Fibroblast of pulmonary artery (primary cell): ENCODE measurements at regions not wholly inside any gene's neighbourhood (a gene's known extent, or its start where the extent isn't known, plus 50 kb on each side); places are given as distances from the start of the nearest gene placed in this dataset.

Experiments
- DNase-seq: peaks from one replicate; pipeline ENCODE4 v3.0.0-alpha.2; 2010; ENCODE audit warnings: low read depth
- H3K4me3 ChIP-seq: replicated peaks from 2 replicates; pipeline ENCODE4 v1.5.1; 2011; ENCODE audit warnings: low read depth, mild to moderate bottlenecking, control low read depth, low read length, moderate library complexity
- CTCF ChIP-seq: IDR thresholded peaks from 2 replicates; pipeline ENCODE4 v1.5.1; 2011; ENCODE audit warnings: mild to moderate bottlenecking, control low read depth, low read length, inconsistent platforms; ENCODE audit errors: missing control alignments

GRCh38 chr2:60051991-60052390 is 501.5 kb downstream of the BCL11A start:
- no peak overlapping the region for H3K4me3 ChIP-seq
- DNase-seq: no peak
- TF ChIP-seq CTCF: no peak

- H3K4me3 ChIP-seq: no peak overlapping the region
- DNase-seq: no peak
- no peak for TF ChIP-seq CTCF
Measured at GRCh38 chr2:60047944-60048525, 505.4 kb downstream of the BCL11A start.

- no peak for TF ChIP-seq CTCF
- H3K4me3 ChIP-seq: no peak overlapping the region
- DNase-seq: no peak
Measured at GRCh38 chr2:60047347-60047746, 506.1 kb downstream of the BCL11A start.

GRCh38 chr2:60046529-60046928 is 506.9 kb downstream of the BCL11A start:
- TF ChIP-seq CTCF: no peak
- DNase-seq: no peak
- H3K4me3 ChIP-seq: no peak overlapping the region

GRCh38 chr2:60045456-60045855 is 508.0 kb downstream of the BCL11A start:
- no peak for DNase-seq
- H3K4me3 ChIP-seq: no peak overlapping the region
- TF ChIP-seq CTCF: no peak

- no peak overlapping the region for H3K4me3 ChIP-seq
- DNase-seq: no peak
- TF ChIP-seq CTCF: no peak
Measured at GRCh38 chr2:60044484-60044883, 509.0 kb downstream of the BCL11A start.

- H3K4me3 ChIP-seq: no peak overlapping the region
- no peak for DNase-seq
- TF ChIP-seq CTCF: no peak
Measured at GRCh38 chr2:60042023-60042422, 511.4 kb downstream of the BCL11A start.
